NCI-H226 (cell line): ENCODE measurements at regions not wholly inside any gene's neighbourhood (a gene's known extent, or its start where the extent isn't known, plus 50 kb on each side); places are given as distances from the start of the nearest gene placed in this dataset.
"Not testable (repeated sequence)": the region's sequence is repeated elsewhere in the genome, so short reads cannot be mapped to it uniquely, and the experiment has no call there.

Experiments
- DNase-seq: peaks from one replicate; pipeline ENCODE4 v3.0.0-alpha.2; 2015

GRCh38 chr1:119254067-119254720 is 113.7 kb upstream of the WARS2 start:
- DNase-seq: peak; percentile 24

DNA sequence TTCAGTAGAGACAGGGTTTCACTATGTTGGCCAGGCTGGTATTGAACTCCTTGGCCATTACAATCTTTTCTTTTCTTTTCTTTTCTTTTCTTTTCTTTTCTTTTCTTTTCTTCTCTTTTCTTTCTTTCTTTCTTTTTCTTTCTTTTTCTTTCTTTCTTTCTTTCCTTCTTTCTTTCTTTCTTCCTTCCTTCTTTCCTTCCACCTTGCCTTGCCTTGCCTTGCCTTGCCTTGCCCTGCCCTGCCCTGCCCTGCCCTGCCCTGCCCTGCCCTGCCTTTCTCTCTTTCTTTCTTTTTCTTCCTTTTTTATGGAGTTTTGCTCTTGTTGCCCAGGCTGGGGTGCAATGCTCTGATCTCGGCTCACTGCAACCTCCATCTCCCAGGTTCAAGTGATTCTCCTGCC is 112.5 kb upstream of the HAO2 start:
- not testable (repeated sequence) for DNase-seq

- no peak for DNase-seq
Observed at GRCh38 chr1:119260506-119260905, 108.1 kb upstream of the HAO2 start.

- DNase-seq: no peak
Observed at GRCh38 chr1:119266386-119266785, 102.2 kb upstream of the HAO2 start.

GRCh38 chr1:119266858-119267257 is 101.7 kb upstream of the HAO2 start:
- no peak for DNase-seq

- not testable (repeated sequence) for DNase-seq
Observed at GRCh38 chr1:119267288-119267687, 101.3 kb upstream of the HAO2 start.

DNA sequence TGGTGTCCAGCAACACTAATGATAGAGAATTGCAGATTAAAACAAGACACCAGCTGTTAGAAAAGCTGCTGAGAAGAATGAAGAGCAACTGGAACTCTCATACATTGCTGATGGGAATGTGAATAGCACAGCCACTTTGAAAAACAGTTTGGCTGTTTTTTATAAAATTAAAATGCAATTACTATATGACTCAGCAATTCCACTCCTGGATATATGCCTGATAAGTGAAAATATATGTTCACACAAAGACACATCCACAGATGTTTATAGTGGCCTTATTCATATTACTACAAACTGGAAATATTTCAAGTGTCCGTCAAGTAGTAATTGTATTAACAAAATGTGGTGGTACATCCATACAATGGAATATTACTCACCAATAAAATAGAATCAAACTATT is 99.7 kb upstream of the HAO2 start:
- DNase-seq: no peak

- DNase-seq: peak; percentile 42
Observed at GRCh38 chr1:119275145-119276134, 93.1 kb upstream of the HAO2 start.

GRCh38 chr1:119276558-119276957 is 92.0 kb upstream of the HAO2 start:
- no peak for DNase-seq

GRCh38 chr1:119279456-119280381 is 88.9 kb upstream of the HAO2 start:
- peak; percentile 91 for DNase-seq

GRCh38 chr1:119285482-119285881 is 83.1 kb upstream of the HAO2 start:
- peak; percentile 66 for DNase-seq

GRCh38 chr1:119286587-119287181 is 81.9 kb upstream of the HAO2 start:
- no peak for DNase-seq

GRCh38 chr1:119288751-119289150 is 79.8 kb upstream of the HAO2 start:
- no peak for DNase-seq

DNA sequence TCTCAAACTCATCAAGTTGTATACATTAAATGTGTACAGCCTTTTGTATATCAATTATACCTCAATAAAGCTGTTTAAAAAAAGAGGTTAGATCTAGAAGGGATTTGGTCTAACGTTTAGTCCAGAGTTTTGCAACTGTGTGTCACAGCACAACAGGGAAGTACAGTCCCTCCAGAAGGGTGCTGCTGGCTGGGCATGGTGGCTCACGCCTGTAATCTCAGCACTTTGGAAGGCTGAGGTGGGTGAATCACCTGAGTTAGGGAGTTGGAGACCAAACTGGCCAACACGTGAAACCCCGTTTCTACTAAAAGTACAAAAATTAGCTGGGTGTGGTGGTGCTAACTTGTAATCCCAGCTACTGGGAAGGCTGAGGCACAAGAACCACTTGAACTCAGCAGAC is 78.3 kb upstream of the HAO2 start:
- no peak for DNase-seq

- DNase-seq: no peak
Observed at GRCh38 chr1:119291611-119292206, 76.9 kb upstream of the HAO2 start.

- no peak for DNase-seq
Observed at GRCh38 chr1:119293797-119294196, 74.8 kb upstream of the HAO2 start.

DNA sequence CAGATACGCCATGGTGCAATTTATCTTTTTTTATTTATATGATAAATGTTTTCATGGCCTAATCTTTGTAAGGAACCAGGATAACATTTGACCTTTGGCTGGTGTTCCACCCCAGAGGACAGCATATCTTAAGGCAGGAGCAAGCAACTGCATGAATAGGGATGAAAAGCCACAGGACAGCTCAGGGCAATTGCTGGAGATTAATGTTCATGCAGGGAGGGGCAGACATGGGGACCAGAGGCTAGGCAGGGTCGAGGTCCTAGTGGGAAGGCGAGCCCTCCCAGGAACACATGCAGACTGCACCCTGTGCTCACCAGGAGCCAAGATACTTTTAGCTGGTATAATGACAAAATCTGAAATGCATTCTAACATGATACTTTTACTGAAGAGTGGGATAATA is 74.4 kb upstream of the HAO2 start:
- no peak for DNase-seq

- no peak for DNase-seq
Observed at GRCh38 chr1:119294722-119295121, 73.9 kb upstream of the HAO2 start.

- DNase-seq: peak; percentile 17
Observed at GRCh38 chr1:119298687-119299303, 69.8 kb upstream of the HAO2 start.

DNA sequence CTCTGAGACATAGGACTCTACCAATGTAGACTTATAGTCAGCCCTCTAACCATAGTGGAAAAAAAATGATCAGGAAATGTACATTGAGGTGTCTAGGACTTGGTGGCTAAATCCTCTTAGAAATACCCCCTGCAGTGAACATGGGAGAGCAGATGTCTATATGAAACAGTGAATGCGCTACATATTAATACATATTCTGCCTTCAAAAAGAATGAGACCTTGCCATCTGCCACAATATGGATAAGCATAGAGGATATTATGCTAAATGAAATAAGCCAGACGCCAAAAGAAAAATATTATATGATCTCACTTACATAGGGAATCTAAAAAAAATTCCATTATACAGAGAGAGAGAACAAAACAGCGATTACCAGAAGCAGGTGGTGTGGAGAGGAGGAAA is 66.6 kb upstream of the HAO2 start:
- DNase-seq: no peak

DNA sequence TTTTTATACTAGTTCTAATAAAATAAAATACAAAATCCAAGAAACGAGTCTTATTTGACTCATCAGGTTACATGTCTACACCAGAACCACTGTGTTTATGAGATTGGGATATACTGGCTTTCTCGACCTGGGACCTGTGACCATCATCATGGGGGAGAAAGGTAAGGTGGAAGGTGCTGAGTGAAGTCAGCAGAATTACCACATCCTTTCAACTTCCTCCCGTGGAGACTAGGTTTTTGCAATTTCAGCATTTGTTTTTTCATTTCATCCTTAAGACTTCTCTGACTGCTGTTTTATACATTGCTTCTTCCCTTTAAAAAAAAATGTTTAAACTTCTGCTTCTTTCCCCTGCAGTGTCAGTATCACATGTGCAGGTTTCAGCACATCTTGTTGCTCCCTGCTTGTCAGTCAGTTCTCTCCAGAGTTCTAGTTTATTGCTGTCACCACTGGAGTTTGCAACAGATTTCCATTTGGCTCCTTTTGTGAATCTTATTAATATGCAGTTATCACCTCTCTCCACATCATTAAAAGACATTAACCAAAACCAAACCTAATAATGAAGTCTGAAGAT is 60.4 kb upstream of the HAO2 start:
- DNase-seq: no peak
